Activated CD8-positive, alpha-beta T cell treated with anti-CD3 and anti-CD28 coated beads for 36 hours (primary cell): ENCODE measurements at regions not wholly inside any gene's neighbourhood (a gene's known extent, or its start where the extent isn't known, plus 50 kb on each side); places are given as distances from the start of the nearest gene placed in this dataset.

Experiments used
- ATAC-seq: fragments of 200-7000 bp; cut with Tn5 transposase; one replicate; pipeline ENCODE4 v1.10.0; 2021; ENCODE audit warnings: mild to moderate bottlenecking, moderate library complexity
- CTCF ChIA-PET: fragments of 350-600 bp; sonication (Branson Sonifier 250); formaldehyde crosslinking; loops from one replicate; lab custom pipeline; 2021; ENCODE audit warnings: antibody characterized with exemption; lab: Charles Lee
- POLR2A ChIA-PET: fragments of 350-600 bp; sonication (Branson Sonifier 250); formaldehyde crosslinking; loops from one replicate; lab custom pipeline; 2021; ENCODE audit warnings: antibody characterized with exemption; lab: Charles Lee
- DNase-seq: peaks from one replicate; pipeline ENCODE4 v3.0.0-alpha.2; 2020
- H3K27ac Mint-ChIP-seq: one replicate; pipeline ENCODE4 v1.8.0; 2021; ENCODE audit warnings: mild to moderate bottlenecking, mixed read lengths
- H3K27me3 Mint-ChIP-seq: one replicate; pipeline ENCODE4 v1.8.0; 2021; ENCODE audit warnings: mixed read lengths
- H3K36me3 Mint-ChIP-seq: one replicate; pipeline ENCODE4 v1.8.0; 2021; ENCODE audit warnings: low read depth, mixed read lengths
- H3K4me1 Mint-ChIP-seq: one replicate; pipeline ENCODE4 v1.8.0; 2021; ENCODE audit warnings: low read depth, mixed read lengths
- H3K4me3 Mint-ChIP-seq: one replicate; pipeline ENCODE4 v1.8.0; 2021; ENCODE audit warnings: mild to moderate bottlenecking, moderate library complexity, mixed read lengths
- H3K9me3 Mint-ChIP-seq: one replicate; pipeline ENCODE4 v1.8.0; 2021; ENCODE audit warnings: mixed read lengths
- intact Hi-C: fragments of 100-400 bp; cut with micrococcal nuclease; formaldehyde crosslinking; loops from one replicate; pipeline ENCODE4 v1.10.0; 2022
- TF ChIP-seq, protein P1 (sequence below): fragments of 200-600 bp; IDR thresholded peaks from one replicate; pipeline ENCODE4 v1.8.0; 2022; ENCODE audit warnings: antibody characterized with exemption, mild to moderate bottlenecking

DNA sequence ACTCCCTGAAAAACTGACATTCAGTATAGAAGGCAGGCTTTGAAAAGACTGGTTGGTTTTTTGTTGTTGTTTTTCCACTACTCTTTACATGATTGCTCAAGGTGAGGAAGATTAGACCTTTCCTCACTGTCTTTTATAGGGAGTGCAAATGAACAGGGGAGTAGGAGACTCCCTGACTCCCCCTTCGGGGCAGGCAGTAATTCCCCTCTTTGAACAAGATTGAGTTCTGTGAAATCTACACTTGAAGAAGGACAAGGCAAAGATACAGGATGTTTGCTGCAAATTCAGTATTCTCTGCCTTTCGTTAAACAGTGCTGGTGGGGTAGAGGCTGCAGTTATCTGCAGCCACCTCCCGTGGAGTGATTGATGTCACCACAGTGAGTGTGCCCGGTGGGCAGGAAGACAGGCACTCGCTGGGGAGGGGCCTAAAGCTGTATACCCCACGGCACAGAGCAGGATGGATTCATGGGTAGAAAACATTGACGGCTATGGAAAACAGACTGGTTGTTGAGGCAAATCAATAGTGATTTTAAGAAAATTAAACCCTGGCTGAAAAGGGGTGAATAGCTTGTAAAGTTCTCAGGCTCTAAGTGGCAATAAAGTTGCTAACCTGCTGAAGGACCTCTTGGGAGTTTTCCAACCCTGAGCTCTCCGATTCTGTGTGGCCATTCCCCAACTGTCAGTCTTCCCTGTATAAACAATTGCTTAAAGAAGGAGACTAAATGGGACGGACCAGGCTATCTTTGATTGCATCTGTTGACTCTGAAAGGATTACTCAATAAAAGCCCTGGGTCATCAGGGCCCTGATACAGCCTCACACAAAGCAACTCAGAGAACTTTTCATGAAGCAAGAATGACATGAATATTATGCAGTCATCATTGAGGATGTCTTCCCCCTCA, 308.3 kb downstream of the TBC1D4 start:
- TF ChIP-seq, protein P1, sequence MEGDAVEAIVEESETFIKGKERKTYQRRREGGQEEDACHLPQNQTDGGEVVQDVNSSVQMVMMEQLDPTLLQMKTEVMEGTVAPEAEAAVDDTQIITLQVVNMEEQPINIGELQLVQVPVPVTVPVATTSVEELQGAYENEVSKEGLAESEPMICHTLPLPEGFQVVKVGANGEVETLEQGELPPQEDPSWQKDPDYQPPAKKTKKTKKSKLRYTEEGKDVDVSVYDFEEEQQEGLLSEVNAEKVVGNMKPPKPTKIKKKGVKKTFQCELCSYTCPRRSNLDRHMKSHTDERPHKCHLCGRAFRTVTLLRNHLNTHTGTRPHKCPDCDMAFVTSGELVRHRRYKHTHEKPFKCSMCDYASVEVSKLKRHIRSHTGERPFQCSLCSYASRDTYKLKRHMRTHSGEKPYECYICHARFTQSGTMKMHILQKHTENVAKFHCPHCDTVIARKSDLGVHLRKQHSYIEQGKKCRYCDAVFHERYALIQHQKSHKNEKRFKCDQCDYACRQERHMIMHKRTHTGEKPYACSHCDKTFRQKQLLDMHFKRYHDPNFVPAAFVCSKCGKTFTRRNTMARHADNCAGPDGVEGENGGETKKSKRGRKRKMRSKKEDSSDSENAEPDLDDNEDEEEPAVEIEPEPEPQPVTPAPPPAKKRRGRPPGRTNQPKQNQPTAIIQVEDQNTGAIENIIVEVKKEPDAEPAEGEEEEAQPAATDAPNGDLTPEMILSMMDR, result no peak
- intact Hi-C loops, result no loop called here
- Mint-ChIP-seq H3K27me3 (peaks cover 4% of the 10 kb centered on the region), H3K9me3 (peaks cover 5% of the 10 kb centered on the region), H3K4me1 (no peaks in the 10 kb centered on the region), H3K4me3 (no peak overlapping the region), H3K36me3 (no peaks in the 10 kb centered on the region), H3K27ac (no peak overlapping the region)
- ATAC-seq (peak; percentile 42), DNase-seq (peak; percentile 2)
- ChIA-PET CTCF (interaction anchor here (1.9 kb wide), 1 partner anchor 46 kb away, joined by 6 read pairs; no protein-coding TSS in a partner anchor), POLR2A (interaction anchor here (0.6 kb wide), 1 partner anchor 674 kb away, joined by 6 read pairs; no protein-coding TSS in a partner anchor)

DNA sequence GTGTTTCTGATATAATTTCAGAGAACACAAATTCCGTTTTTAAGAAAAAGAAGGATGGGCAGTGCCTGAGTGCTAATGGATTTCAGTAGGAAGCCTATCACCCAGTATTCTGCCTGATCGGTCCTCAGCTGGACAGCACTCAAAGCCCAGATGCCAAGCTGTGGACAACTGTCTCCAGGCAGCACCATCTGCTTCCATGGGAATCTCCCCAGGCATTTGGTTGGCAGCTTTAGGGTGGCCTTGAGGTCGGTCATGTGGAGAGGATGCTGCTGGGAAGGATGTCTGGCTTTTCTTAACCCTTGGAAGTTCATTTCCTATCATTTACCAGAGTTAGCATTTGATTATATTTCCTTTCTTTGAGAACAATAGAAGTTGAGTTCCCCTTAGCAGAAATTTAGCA, 311.7 kb downstream of the TBC1D4 start:
- H3K36me3 Mint-ChIP-seq, result no peaks in the 10 kb centered on the region
- H3K27me3 Mint-ChIP-seq, result peaks cover 3% of the 10 kb centered on the region
- ChIA-PET POLR2A (interaction anchor here (0.7 kb wide), 1 partner anchor 113 kb away, joined by 4 read pairs; no protein-coding TSS in a partner anchor), CTCF (no interaction called here)
- H3K4me3 Mint-ChIP-seq, result no peak overlapping the region
- TF ChIP-seq, protein P1, result no peak
- no peak overlapping the region for H3K27ac Mint-ChIP-seq
- ATAC-seq, result no peak
- H3K4me1 Mint-ChIP-seq, result no peaks in the 10 kb centered on the region
- intact Hi-C loops, result no loop called here
- no peak for DNase-seq
- H3K9me3 Mint-ChIP-seq, result peaks cover 3% of the 10 kb centered on the region

DNA sequence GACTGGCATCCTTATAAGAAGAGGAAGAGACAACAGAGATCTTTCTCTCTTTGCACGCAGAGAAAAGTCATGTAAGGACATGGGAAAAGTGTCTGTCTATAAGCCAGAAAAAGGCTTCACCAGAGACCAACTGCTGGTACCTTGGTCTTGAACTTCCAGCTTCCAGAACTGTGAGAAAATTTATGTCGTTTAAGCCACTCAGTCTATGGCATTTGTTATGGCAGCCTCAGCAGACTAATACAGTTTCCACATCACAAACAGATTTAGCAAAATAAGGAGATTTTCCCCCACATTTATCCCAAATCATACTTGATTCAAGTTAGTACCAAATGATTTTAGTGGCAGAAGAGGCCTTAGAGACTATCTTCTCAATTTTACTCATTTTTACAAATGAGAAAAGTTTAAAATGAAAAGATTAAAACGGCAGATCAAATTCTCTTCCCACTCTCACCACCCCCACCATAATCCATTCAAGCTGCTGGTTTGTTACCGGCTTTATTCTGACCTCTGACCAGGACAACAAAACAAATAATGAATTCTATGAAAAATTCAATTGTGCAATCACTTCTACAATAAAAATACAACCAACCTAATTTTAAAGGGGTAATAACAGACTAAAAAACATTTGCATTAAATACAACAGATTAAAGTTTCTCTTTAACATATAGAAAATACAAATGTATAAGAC, 316.3 kb downstream of the TBC1D4 start:
- Mint-ChIP-seq H3K36me3 (no peaks in the 10 kb centered on the region), H3K4me3 (no peak overlapping the region), H3K9me3 (no peaks in the 10 kb centered on the region), H3K27me3 (peaks cover 2% of the 10 kb centered on the region), H3K27ac (no peak overlapping the region), H3K4me1 (no peaks in the 10 kb centered on the region)
- CTCF ChIA-PET, result no interaction called here
- POLR2A ChIA-PET, result no interaction called here
- intact Hi-C loops, result no loop called here
- ATAC-seq, result no peak
- TF ChIP-seq, protein P1, result no peak
- no peak for DNase-seq

DNA sequence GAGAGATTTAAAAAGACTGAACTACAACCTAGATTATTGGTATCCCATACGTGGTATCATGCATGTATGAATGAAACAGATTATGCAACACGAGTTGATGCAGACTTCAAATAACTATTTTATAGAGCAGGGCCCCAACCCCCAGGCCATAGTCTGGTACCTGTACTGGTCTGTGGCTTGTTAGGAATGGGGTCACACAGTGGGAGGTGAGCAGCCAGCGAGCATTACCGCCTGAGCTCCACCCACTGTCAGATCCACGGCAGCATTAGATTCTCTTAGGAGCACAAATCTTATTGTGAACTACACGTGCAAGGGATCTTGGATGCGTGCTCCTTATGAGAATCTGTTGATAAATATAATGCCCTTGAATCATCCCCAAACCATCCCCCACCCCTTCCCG, 320.2 kb downstream of the TBC1D4 start:
- H3K4me1 Mint-ChIP-seq, result no peaks in the 10 kb centered on the region
- no peaks in the 10 kb centered on the region for H3K36me3 Mint-ChIP-seq
- ChIA-PET CTCF (no interaction called here), POLR2A (no interaction called here)
- no peak overlapping the region for H3K27ac Mint-ChIP-seq
- ATAC-seq, result no peak
- intact Hi-C loops, result no loop called here
- no peak for DNase-seq
- no peaks in the 10 kb centered on the region for H3K9me3 Mint-ChIP-seq
- H3K27me3 Mint-ChIP-seq, result peaks cover 6% of the 10 kb centered on the region
- TF ChIP-seq, protein P1, result no peak
- no peak overlapping the region for H3K4me3 Mint-ChIP-seq

DNA sequence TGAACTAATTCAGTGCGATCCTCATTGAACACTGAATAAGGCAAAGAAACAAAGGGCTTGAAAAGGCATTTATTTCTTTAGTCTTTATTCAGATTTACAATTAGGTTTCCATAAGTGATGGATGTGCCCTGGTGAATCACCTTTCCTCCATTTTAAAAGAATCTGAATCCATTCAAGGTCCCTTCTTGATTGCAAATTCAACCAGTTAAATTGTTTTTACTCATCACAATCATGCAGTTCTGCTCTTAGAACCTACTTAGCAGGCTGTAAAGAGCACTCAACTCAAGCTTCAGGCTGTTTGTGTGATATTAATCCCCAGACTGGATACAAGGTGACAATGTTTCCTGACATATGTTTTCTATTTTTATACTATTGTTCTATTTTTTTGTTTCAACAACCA, 321.0 kb downstream of the TBC1D4 start:
- Mint-ChIP-seq H3K27ac (no peak overlapping the region), H3K4me3 (no peak overlapping the region), H3K4me1 (no peaks in the 10 kb centered on the region), H3K27me3 (peaks cover 14% of the 10 kb centered on the region), H3K36me3 (no peaks in the 10 kb centered on the region), H3K9me3 (peaks cover 3% of the 10 kb centered on the region)
- intact Hi-C loops, result no loop called here
- ChIA-PET POLR2A (no interaction called here), CTCF (no interaction called here)
- ATAC-seq, result no peak
- TF ChIP-seq, protein P1, result no peak
- DNase-seq, result no peak
